ENCODE measurements at regions not wholly inside any gene's neighbourhood (a gene's known extent, or its start where the extent isn't known, plus 50 kb on each side); places are given as distances from the start of the nearest gene placed in this dataset.

DNA sequence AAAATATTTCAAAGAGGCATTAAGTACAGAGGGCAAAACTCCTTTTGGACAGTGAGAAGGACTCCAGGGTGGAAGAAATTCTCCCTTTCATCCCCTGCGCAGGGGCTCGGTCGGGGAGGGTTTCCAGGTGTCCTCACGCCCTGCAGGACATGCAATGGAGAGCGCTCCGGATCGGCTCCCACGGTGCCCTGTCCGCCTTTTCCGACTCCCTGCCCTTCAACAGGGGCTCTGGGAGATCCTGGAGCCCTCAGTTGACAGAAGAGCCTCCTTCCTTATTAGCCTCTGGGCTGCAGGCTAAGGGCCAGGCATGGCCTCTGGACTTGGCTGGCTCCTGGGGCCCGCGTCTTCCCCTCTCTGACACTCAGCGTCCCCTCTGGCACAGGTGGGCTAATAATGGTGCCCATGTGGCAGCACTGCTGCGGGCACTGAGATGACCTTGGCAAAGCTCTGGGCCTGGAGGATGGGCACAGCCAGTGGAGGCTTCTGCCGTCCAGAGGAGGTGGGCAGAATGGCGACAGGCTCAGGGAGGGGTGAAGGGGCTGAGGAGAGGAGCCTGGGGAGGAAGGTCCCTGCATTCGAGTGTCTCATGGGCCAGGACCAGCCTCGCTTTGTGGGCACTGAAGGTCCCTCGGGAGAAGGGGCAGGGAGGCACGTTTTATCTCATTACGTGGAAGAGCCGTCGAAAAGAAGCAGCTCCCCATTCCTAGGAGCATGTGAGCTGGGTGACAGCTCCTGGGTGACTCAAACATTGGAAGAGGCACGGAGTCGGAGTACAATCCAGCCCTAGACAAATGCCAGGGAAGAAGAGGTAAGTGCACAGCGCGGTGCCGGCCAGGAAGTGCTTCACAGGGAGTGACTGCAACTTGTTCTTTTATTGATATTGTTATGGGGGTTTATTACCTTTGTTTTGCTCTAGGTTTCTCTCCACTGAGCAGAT is 161.7 kb downstream of the IRF8 start:
- no peaks in the 10 kb centered on the region for H3K36me3 ChIP-seq (ENCODE audit: control insufficient read depth, insufficient read depth, low read length)
- no peaks in the 10 kb centered on the region for H3K27me3 ChIP-seq (ENCODE audit: control insufficient read depth, insufficient read depth, low read length)
- no peak for DNase-seq
- H3K4me1 ChIP-seq (ENCODE audit: control insufficient read depth, insufficient read depth, low read length): peaks cover 4% of the 10 kb centered on the region
- H3K27ac ChIP-seq (ENCODE audit: low read length): peak overlapping the region; percentile 42
- WGBS (ENCODE audit: insufficient coverage, low lambda C conversion rate): no CpG with 5 or more reads among the region's 28 CpGs
- no peak overlapping the region for H3K4me3 ChIP-seq (ENCODE audit: low read length)
- no peaks in the 10 kb centered on the region for H3K9me3 ChIP-seq (ENCODE audit: control insufficient read depth, low read depth, low read length)

DNA sequence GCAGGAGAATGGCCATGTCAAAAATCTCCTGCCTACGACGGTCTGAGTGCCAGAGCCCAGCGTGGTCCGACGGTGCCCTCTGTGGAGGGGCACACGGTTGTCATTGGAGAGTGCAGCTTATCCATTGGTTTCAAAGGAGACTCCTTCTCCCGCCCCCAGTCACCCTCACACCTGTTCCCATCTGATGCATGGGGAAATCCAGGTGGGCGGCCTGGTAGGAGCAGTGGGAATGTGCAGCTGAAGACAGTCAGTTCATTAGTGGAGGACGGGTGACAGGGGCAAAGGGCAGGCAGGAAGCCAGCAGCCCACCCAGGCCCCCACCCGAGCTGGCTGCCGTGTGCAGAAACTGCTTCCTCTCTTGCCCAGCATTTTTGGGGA is 162.3 kb downstream of the IRF8 start:
- H3K4me1 ChIP-seq (ENCODE audit: control insufficient read depth, insufficient read depth, low read length): peaks cover 4% of the 10 kb centered on the region

DNA sequence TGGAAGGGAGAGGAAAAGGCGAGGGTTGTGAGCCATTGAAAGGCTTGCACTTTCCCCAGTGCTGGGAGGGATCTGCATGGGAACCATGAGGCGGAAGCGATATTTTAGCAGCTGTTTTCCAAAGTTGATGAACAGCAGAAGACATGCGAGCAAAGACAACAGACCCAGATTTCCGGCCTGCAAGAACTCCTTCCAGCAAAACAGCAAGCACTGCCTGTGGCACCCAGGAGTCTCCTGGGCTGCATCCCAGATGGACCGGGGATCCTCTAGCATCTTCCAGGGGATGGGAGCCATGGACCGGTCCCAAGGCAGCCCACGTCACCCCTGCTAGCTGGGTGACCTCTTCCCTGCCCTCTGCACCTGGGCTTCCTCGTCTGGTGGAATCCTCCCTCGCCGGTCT is 162.8 kb downstream of the IRF8 start:
- DNase-seq: peak in 1 of 2 donors; percentile 32
- no peak overlapping the region for H3K27ac ChIP-seq (ENCODE audit: low read length)
- H3K9me3 ChIP-seq (ENCODE audit: control insufficient read depth, low read depth, low read length): no peaks in the 10 kb centered on the region
- H3K4me1 ChIP-seq (ENCODE audit: control insufficient read depth, insufficient read depth, low read length): peaks cover 4% of the 10 kb centered on the region
- no peak overlapping the region for H3K4me3 ChIP-seq (ENCODE audit: low read length)
- WGBS (ENCODE audit: insufficient coverage, low lambda C conversion rate): no CpG with 5 or more reads among the region's 11 CpGs
- no peaks in the 10 kb centered on the region for H3K36me3 ChIP-seq (ENCODE audit: control insufficient read depth, insufficient read depth, low read length)
- H3K27me3 ChIP-seq (ENCODE audit: control insufficient read depth, insufficient read depth, low read length): no peaks in the 10 kb centered on the region

More for the DNA sequence above, 162.3 kb downstream of the IRF8 start:
- Histone ChIP-seq H3K27ac (ENCODE audit: low read length) (no peak overlapping the region), H3K9me3 (ENCODE audit: control insufficient read depth, low read depth, low read length) (no peaks in the 10 kb centered on the region), H3K36me3 (ENCODE audit: control insufficient read depth, insufficient read depth, low read length) (no peaks in the 10 kb centered on the region), H3K4me3 (ENCODE audit: low read length) (no peak overlapping the region), H3K27me3 (ENCODE audit: control insufficient read depth, insufficient read depth, low read length) (no peaks in the 10 kb centered on the region)
- WGBS (ENCODE audit: insufficient coverage, low lambda C conversion rate): no CpG with 5 or more reads among the region's 11 CpGs
- no peak for DNase-seq

DNA sequence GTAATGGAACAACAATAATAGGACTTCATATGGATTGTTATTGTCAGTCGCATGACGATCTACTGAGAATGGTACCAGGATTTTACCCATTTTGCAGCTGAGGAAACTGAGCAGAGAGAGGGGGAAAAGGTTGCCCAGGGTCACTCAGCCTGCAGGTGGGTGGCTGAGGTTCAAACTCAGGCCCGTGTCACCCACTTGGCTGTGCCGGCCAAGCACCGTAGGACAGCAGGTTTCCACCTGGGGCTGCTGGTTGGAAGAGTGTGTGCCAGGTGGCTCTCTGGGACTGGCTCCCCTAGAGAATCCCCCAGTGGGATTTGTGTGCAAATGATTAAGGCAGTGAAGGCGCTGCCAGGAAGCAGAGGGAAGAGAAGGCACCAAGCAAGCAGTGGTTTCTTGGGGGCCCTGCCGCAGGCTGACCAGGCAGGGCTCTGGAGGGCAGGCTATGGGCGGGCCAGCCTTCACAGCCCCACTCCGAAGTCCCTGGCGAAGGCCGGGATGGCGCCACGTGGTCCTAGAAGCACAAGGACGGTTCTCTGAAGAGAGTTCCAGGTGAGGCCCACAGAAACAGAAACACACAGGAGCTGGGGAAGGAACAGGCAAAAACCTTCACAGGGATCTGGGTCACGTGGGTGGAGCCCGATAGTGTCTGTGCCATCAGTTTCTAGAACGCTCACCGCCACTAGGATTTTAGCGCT is 163.5 kb downstream of the IRF8 start:
- no peak for DNase-seq
- peaks cover 4% of the 10 kb centered on the region for H3K4me1 ChIP-seq (ENCODE audit: control insufficient read depth, insufficient read depth, low read length)
- H3K9me3 ChIP-seq (ENCODE audit: control insufficient read depth, low read depth, low read length): no peaks in the 10 kb centered on the region
- H3K27me3 ChIP-seq (ENCODE audit: control insufficient read depth, insufficient read depth, low read length): no peaks in the 10 kb centered on the region
- H3K36me3 ChIP-seq (ENCODE audit: control insufficient read depth, insufficient read depth, low read length): no peaks in the 10 kb centered on the region
- no peak overlapping the region for H3K4me3 ChIP-seq (ENCODE audit: low read length)
- 90% methylated on average over 2 of the region's 19 CpGs for WGBS (ENCODE audit: insufficient coverage, low lambda C conversion rate)
- H3K27ac ChIP-seq (ENCODE audit: low read length): no peak overlapping the region

DNA sequence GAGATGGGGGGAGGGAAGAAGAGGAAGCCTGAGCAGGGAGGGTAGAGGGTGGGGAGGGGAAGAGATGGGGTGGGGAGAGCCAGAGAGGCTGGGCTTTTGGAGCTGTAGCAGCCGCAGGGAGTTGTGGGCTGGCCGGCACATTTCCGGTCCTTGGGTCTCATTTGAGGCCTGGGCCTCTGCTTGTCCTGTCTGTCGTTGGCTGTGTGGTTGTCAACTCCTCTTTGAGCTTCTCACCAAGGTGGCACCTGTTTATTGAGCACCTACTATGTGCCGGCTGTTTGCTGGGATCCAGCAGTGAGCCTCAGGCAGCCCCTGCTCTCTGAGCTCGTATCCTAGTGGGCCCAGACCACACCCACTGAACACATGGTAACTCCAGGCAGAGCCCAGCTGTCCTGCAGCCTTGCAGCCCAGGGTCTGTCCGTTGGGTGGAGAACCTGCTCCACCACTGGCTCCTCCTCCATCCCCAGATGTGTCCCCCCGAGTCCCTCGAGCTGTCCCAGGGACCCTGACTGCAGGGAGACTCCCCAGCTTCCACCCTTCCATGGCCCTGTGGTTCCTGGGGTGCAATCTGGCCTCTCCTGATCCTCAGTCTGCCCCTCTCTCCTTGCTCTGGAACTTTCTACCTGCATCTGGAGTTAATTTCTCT is 164.9 kb downstream of the IRF8 start:
- no peak overlapping the region for H3K4me3 ChIP-seq (ENCODE audit: low read length)
- no peaks in the 10 kb centered on the region for H3K9me3 ChIP-seq (ENCODE audit: control insufficient read depth, low read depth, low read length)
- no peak overlapping the region for H3K27ac ChIP-seq (ENCODE audit: low read length)
- no peak for DNase-seq
- H3K27me3 ChIP-seq (ENCODE audit: control insufficient read depth, insufficient read depth, low read length): no peaks in the 10 kb centered on the region
- no CpG with 5 or more reads among the region's 9 CpGs for WGBS (ENCODE audit: insufficient coverage, low lambda C conversion rate)
- no peaks in the 10 kb centered on the region for H3K36me3 ChIP-seq (ENCODE audit: control insufficient read depth, insufficient read depth, low read length)
- H3K4me1 ChIP-seq (ENCODE audit: control insufficient read depth, insufficient read depth, low read length): peaks cover 4% of the 10 kb centered on the region

DNA sequence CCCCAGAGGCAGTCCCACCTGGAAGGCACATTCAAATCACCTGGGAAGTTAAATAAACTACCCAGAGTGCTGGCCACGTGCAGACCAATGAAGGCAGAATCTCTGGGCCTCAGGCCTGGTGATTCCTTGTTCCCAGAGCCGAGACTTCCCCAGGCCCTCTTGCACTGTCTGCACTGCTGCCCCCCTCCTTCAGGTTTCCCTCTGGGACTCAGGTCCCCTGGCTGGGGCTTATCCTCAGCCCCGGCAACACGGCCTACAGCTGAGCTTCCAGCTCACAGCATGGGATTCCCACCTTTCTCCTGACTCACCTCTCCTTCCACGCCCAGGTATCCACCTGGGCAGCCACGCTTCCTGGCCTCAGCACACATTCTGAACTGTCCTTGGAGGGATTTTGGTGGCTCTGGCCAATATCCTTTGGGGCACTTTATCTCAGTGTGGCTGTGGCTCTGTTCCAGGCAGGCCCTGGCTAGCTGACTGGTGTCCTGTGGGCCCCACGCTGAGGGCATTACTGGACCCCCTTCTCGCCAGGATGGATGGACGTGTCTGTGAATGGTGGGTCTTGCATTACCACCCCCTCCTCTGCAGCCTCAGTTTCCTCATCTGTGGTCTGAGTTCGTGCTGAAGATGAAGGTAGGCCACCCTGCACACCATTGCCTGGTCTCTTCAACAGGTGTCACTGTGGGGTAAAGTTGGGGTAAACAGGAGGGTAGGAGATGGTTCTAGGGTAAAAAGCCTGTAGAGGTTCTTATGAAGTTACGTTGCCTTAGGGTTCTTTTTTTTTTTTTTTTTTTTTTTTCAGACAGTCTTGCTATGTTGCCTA is 165.7 kb downstream of the IRF8 start:
- Histone ChIP-seq H3K4me3 (ENCODE audit: low read length) (no peak overlapping the region), H3K9me3 (ENCODE audit: control insufficient read depth, low read depth, low read length) (no peaks in the 10 kb centered on the region), H3K36me3 (ENCODE audit: control insufficient read depth, insufficient read depth, low read length) (no peaks in the 10 kb centered on the region), H3K27me3 (ENCODE audit: control insufficient read depth, insufficient read depth, low read length) (no peaks in the 10 kb centered on the region), H3K4me1 (ENCODE audit: control insufficient read depth, insufficient read depth, low read length) (peaks cover 4% of the 10 kb centered on the region), H3K27ac (ENCODE audit: low read length) (no peak overlapping the region)
- WGBS (ENCODE audit: insufficient coverage, low lambda C conversion rate): no CpG with 5 or more reads among the region's 11 CpGs
- DNase-seq: no peak

DNA sequence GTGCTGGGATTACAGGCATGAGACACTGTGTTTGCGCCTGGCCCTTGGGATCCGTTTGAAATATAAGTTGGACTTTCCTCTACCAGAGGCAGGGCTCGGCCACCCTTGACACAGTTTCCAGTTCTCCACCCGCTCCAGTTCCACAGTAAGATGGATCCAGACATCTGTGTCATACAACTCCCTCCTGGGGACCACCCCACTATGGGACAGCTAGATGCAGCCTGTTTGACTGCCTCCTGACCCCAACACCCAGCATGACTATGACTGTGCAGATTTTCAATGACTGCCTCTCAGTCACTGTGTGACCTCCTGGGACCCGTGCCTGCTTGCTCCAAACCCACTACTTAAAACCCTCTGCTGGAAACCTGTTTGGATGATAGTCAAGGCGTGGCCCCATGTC is 166.7 kb downstream of the IRF8 start:
- DNase-seq: no peak
- H3K9me3 ChIP-seq (ENCODE audit: control insufficient read depth, low read depth, low read length): no peaks in the 10 kb centered on the region
- no peaks in the 10 kb centered on the region for H3K36me3 ChIP-seq (ENCODE audit: control insufficient read depth, insufficient read depth, low read length)
- WGBS (ENCODE audit: insufficient coverage, low lambda C conversion rate): no CpG with 5 or more reads among the region's 6 CpGs
- H3K27ac ChIP-seq (ENCODE audit: low read length): no peak overlapping the region
- H3K4me1 ChIP-seq (ENCODE audit: control insufficient read depth, insufficient read depth, low read length): no peaks in the 10 kb centered on the region
- no peaks in the 10 kb centered on the region for H3K27me3 ChIP-seq (ENCODE audit: control insufficient read depth, insufficient read depth, low read length)
- H3K4me3 ChIP-seq (ENCODE audit: low read length): no peak overlapping the region

DNA sequence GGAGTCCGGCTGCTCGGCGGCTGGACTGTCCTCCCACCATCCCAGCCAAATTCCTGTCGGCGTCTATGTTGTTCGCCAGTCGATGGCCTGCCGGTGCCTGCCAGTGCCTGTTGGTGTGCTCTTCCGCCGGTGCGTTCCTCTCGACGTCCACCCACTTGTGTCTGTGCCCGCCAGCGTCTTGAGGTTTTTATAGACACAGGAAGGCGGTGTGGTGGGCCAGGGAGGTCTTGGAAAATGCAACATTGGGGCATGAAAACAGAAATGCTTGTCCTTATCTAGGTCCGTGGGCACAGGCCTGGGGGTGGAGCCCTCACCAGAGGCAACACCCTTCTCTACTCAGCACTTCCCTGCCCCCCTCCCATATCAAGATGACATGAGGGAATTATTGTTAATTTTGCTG is 167.8 kb downstream of the IRF8 start:
- no peak overlapping the region for H3K4me3 ChIP-seq (ENCODE audit: low read length)
- no peak for DNase-seq
- no peaks in the 10 kb centered on the region for H3K27me3 ChIP-seq (ENCODE audit: control insufficient read depth, insufficient read depth, low read length)
- no peaks in the 10 kb centered on the region for H3K9me3 ChIP-seq (ENCODE audit: control insufficient read depth, low read depth, low read length)
- H3K27ac ChIP-seq (ENCODE audit: low read length): no peak overlapping the region
- no peaks in the 10 kb centered on the region for H3K36me3 ChIP-seq (ENCODE audit: control insufficient read depth, insufficient read depth, low read length)
- H3K4me1 ChIP-seq (ENCODE audit: control insufficient read depth, insufficient read depth, low read length): no peaks in the 10 kb centered on the region
- no CpG with 5 or more reads among the region's 17 CpGs for WGBS (ENCODE audit: insufficient coverage, low lambda C conversion rate)

DNA sequence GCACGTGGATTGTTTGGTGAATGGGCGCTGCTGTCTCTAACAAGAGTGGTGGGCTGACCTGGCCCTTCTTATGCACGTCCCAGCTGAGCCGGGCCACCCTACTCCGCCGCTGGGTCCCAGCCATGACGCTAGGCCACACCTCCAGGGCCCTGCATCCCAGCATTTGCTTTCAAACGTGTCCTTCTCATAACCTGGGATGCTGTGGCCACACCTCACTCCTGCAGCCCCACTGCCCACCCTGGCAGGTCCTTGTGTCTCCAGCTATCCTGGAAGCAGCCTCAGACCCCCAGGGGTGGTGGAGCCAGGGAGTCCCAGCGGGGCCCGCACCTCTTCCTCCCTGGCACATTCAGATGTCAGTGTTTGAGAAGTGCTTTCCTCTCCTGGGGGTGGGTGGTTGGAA is 168.6 kb downstream of the IRF8 start:
- Histone ChIP-seq H3K4me3 (ENCODE audit: low read length) (no peak overlapping the region), H3K27ac (ENCODE audit: low read length) (no peak overlapping the region), H3K36me3 (ENCODE audit: control insufficient read depth, insufficient read depth, low read length) (no peaks in the 10 kb centered on the region)

DNA sequence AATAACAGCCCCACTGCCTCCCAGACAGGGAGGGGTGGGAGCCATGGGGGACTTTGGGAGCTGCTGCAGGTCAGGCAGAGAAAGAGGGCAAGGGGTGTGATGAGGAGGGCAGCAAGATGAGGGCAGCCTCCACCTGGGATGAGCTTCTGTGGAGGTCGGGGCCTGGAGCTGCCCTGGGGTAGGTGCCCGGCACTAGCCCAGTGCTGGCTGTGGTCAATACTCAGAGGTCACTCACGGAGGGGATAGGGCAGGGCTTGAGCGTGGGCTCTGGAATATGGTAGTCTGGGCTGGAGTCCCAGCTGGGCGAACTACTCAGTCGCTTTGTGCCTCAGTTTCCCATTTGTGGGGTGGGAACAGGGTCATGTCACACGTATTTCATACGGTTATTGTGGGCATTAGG is 169.0 kb downstream of the IRF8 start:
- H3K36me3 ChIP-seq (ENCODE audit: control insufficient read depth, insufficient read depth, low read length): no peaks in the 10 kb centered on the region
- no peaks in the 10 kb centered on the region for H3K9me3 ChIP-seq (ENCODE audit: control insufficient read depth, low read depth, low read length)
- H3K27ac ChIP-seq (ENCODE audit: low read length): no peak overlapping the region
- no peaks in the 10 kb centered on the region for H3K4me1 ChIP-seq (ENCODE audit: control insufficient read depth, insufficient read depth, low read length)
- WGBS (ENCODE audit: insufficient coverage, low lambda C conversion rate): no CpG with 5 or more reads among the region's 8 CpGs
- no peaks in the 10 kb centered on the region for H3K27me3 ChIP-seq (ENCODE audit: control insufficient read depth, insufficient read depth, low read length)
- DNase-seq: no peak
- H3K4me3 ChIP-seq (ENCODE audit: low read length): no peak overlapping the region

More for the DNA sequence above, 168.6 kb downstream of the IRF8 start:
- no peak for DNase-seq
- Histone ChIP-seq H3K27me3 (ENCODE audit: control insufficient read depth, insufficient read depth, low read length) (no peaks in the 10 kb centered on the region), H3K9me3 (ENCODE audit: control insufficient read depth, low read depth, low read length) (no peaks in the 10 kb centered on the region), H3K4me1 (ENCODE audit: control insufficient read depth, insufficient read depth, low read length) (no peaks in the 10 kb centered on the region)
- WGBS (ENCODE audit: insufficient coverage, low lambda C conversion rate): no CpG with 5 or more reads among the region's 10 CpGs
